ENCODE measurements at regions not wholly inside any gene's neighbourhood (a gene's known extent, or its start where the extent isn't known, plus 50 kb on each side); places are given as distances from the start of the nearest gene placed in this dataset.

GRCh38 chr2:226544596-226545210, 254.9 kb downstream of the IRS1 start:
- H3K27me3 Mint-ChIP-seq (ENCODE audit: low read depth) = no peaks in the 10 kb centered on the region

More at GRCh38 chr2:226544596-226545210, 254.9 kb downstream of the IRS1 start:
- no peaks in the 10 kb centered on the region for H3K23me2 ChIP-seq (ENCODE audit: insufficient read length, low read depth, low read length, poor library complexity, severe bottlenecking)
- no peak overlapping the region for H3K23ac ChIP-seq (ENCODE audit: insufficient read length, low read depth, low read length)
- Mint-ChIP-seq H3K36me3 (ENCODE audit: insufficient read depth in 1 of 3, low read depth in 3 of 3) (peaks cover 0 to 4% (median 0%) of the 10 kb centered on the region in 3 experiments; a peak in 3 of 7 replicates), H3K9me3 (peaks cover 4% of the 10 kb centered on the region in 2 experiments; a peak in 3 of 5 replicates), H3K4me1 (peaks cover 4 to 5% of the 10 kb centered on the region in 2 experiments), H3K4me3 (no peak overlapping the region), H3K27ac (no peak overlapping the region; a peak in 2 of 7 replicates)
- no peaks in the 10 kb centered on the region for H3K79me1 ChIP-seq (ENCODE audit: insufficient read depth, low read depth, low read length, poor library complexity, severe bottlenecking)
- H3K27me3 ChIP-seq (ENCODE audit: insufficient read depth, low read length) = no peaks in the 10 kb centered on the region
- no peaks in the 10 kb centered on the region for H4K20me1 ChIP-seq (ENCODE audit: control insufficient read depth, insufficient read depth, insufficient read length)
- H4K91ac ChIP-seq (ENCODE audit: insufficient read length, low read depth, low read length) = no peak overlapping the region
- TF ChIP-seq, protein P1, sequence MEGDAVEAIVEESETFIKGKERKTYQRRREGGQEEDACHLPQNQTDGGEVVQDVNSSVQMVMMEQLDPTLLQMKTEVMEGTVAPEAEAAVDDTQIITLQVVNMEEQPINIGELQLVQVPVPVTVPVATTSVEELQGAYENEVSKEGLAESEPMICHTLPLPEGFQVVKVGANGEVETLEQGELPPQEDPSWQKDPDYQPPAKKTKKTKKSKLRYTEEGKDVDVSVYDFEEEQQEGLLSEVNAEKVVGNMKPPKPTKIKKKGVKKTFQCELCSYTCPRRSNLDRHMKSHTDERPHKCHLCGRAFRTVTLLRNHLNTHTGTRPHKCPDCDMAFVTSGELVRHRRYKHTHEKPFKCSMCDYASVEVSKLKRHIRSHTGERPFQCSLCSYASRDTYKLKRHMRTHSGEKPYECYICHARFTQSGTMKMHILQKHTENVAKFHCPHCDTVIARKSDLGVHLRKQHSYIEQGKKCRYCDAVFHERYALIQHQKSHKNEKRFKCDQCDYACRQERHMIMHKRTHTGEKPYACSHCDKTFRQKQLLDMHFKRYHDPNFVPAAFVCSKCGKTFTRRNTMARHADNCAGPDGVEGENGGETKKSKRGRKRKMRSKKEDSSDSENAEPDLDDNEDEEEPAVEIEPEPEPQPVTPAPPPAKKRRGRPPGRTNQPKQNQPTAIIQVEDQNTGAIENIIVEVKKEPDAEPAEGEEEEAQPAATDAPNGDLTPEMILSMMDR (conservative IDR thresholded peaks at IDR 0.05) = no peak
- no peak overlapping the region for H4K5ac ChIP-seq (ENCODE audit: insufficient read length, low read depth, low read length)
- H3T11ph ChIP-seq (ENCODE audit: low read length) = no peak overlapping the region
- H2BK5ac ChIP-seq (ENCODE audit: insufficient read length, low read length) = no peak overlapping the region
- no CpG with 5 or more reads among the region's 2 CpGs for WGBS (ENCODE audit: extremely low coverage, insufficient read length, low lambda C conversion rate)
- DNase-seq = no peak
- H4K8ac ChIP-seq (replicated peaks; ENCODE audit: insufficient read length, low read depth, low read length) = no peak overlapping the region
- H2BK15ac ChIP-seq (ENCODE audit: low read depth, low read length) = no peak overlapping the region
- H2AFZ ChIP-seq (ENCODE audit: low read length) = no peak overlapping the region
- H2BK12ac ChIP-seq (ENCODE audit: insufficient read length, low read depth, low read length) = no peak overlapping the region
- H3K4me2 ChIP-seq (ENCODE audit: insufficient read depth, insufficient read length, low read length) = no peak overlapping the region
- H3K14ac ChIP-seq (ENCODE audit: insufficient read depth, low read length) = no peak overlapping the region
- no peaks in the 10 kb centered on the region for H3K79me2 ChIP-seq (ENCODE audit: insufficient read depth, low read length)
- no peak overlapping the region for H3K4ac ChIP-seq (ENCODE audit: low read depth, low read length)
- no peak overlapping the region for H2AK5ac ChIP-seq (ENCODE audit: insufficient read length, low read length)
- no peak overlapping the region for H3K18ac ChIP-seq (ENCODE audit: insufficient read length, low read depth, low read length)
- H3K4me1 ChIP-seq (ENCODE audit: insufficient read depth, low read length) = no peaks in the 10 kb centered on the region
- no peak overlapping the region for H2BK120ac ChIP-seq (ENCODE audit: low read depth, low read length, poor library complexity, severe bottlenecking)
- no peak overlapping the region for H2BK20ac ChIP-seq (ENCODE audit: low read depth, low read length, poor library complexity, severe bottlenecking)
- H3K27ac ChIP-seq (ENCODE audit: insufficient read length, low read depth, low read length) = no peak overlapping the region
- no peak overlapping the region for H3K56ac ChIP-seq (ENCODE audit: insufficient read length, low read depth, low read length)
- no peaks in the 10 kb centered on the region for H3K9me3 ChIP-seq (ENCODE audit: control insufficient read depth, low read depth, low read length)
- no peak overlapping the region for H3K9ac ChIP-seq (ENCODE audit: extremely low read depth, insufficient read length, low read length)

Data from H9 (cell line).